Prostate gland (tissue), 2 donors: ENCODE measurements at regions not wholly inside any gene's neighbourhood (a gene's known extent, or its start where the extent isn't known, plus 50 kb on each side); places are given as distances from the start of the nearest gene placed in this dataset.

ENCODE experiments used
- DNase-seq: peaks from one replicate; pipeline ENCODE4 v3.0.0-alpha.2; 2019; ENCODE audit warnings: low spot score
- H3K27ac ChIP-seq, 2 donors: fragments of 200-600 bp; sonication (generic); 2 replicates each; pipeline ENCODE4 v1.5.1; 2017 to 2019
- H3K27me3 ChIP-seq: fragments of 200-600 bp; sonication (generic); replicated peaks from 2 replicates; pipeline ENCODE4 v1.5.1; 2019; ENCODE audit not compliant: insufficient read depth
- H3K36me3 ChIP-seq, 2 donors: fragments of 200-600 bp; sonication (generic); 1 replicate in 1 of 2; 2 replicates in 1 of 2; pipeline versions ENCODE4 v1.5.1 to v1.8.1; 2017 to 2019
- H3K4me1 ChIP-seq: fragments of 200-600 bp; sonication (generic); replicated peaks from 2 replicates; pipeline ENCODE4 v1.5.1; 2019
- H3K4me3 ChIP-seq, 2 donors: fragments of 200-600 bp; sonication (generic); 2 replicates each; pipeline ENCODE4 v1.5.1; 2017 to 2019
- H3K9me3 ChIP-seq: fragments of 200-600 bp; sonication (generic); 2 replicates; pipeline ENCODE4 v1.5.1; 2017
- POLR2A ChIP-seq: fragments of 450-650 bp; IDR thresholded peaks from one replicate; pipeline ENCODE4 v1.6.1; 2016; ENCODE audit warnings: antibody characterized with exemption, mild to moderate bottlenecking
- POLR2AphosphoS5 ChIP-seq: sonication (generic); formaldehyde crosslinking; IDR thresholded peaks from one replicate; pipeline ENCODE4 v1.6.1; 2017; ENCODE audit warnings: antibody characterized with exemption
- WGBS: methylation state at CpG from one replicate; pipeline ENCODE4 v1.1.5; 2018; 5-methylcytosine and 5-hydroxymethylcytosine counted together
- intact Hi-C: fragments of 100-400 bp; cut with DNase I; formaldehyde crosslinking; loops from one replicate; pipeline ENCODE4 v1.14.2; 2022
- TF ChIP-seq, protein P1 (sequence below), 4 experiments: fragments of 200-600 bp in 2 of 4; fragments of 450-650 bp in 2 of 4; sonication (generic) in 2 of 4; IDR thresholded peaks; 1 replicate in 3 of 4; 2 replicates in 1 of 4; pipeline ENCODE4 v1.5.1; 2016 to 2019; ENCODE audit warnings: antibody characterized with exemption in 4 of 4, mild to moderate bottlenecking in 2 of 4, moderate library complexity in 2 of 4

DNA sequence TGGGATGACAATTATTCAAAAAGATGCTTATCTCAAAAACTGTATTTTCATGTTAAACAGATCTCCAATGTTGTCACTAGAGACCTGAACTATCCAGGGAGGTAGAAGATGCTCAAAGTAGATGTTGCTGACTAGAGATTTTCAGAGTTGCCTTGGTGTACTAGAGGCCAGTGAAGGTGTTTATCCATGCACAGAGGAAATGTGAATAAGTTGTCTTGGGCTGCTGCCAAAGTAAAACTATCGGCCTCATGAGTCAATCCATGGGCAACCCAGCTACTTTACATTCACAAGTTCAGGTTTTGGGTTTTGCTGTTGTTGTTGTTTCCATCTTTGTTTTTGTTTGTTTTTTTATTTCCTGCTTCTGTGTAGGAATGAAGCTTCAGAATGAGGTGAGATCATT lies 141.1 kb upstream of the RANBP3L start:
- Histone ChIP-seq H3K36me3 (no peaks in the 10 kb centered on the region), H3K27ac (no peak overlapping the region), H3K9me3 (no peaks in the 10 kb centered on the region), H3K4me1 (peaks cover 4% of the 10 kb centered on the region), H3K27me3 (no peaks in the 10 kb centered on the region), H3K4me3 (no peak overlapping the region)
- intact Hi-C loops, result no loop called here
- WGBS, result 14% methylated on average over 1 of the region's 1 CpG
- TF ChIP-seq, protein P1, sequence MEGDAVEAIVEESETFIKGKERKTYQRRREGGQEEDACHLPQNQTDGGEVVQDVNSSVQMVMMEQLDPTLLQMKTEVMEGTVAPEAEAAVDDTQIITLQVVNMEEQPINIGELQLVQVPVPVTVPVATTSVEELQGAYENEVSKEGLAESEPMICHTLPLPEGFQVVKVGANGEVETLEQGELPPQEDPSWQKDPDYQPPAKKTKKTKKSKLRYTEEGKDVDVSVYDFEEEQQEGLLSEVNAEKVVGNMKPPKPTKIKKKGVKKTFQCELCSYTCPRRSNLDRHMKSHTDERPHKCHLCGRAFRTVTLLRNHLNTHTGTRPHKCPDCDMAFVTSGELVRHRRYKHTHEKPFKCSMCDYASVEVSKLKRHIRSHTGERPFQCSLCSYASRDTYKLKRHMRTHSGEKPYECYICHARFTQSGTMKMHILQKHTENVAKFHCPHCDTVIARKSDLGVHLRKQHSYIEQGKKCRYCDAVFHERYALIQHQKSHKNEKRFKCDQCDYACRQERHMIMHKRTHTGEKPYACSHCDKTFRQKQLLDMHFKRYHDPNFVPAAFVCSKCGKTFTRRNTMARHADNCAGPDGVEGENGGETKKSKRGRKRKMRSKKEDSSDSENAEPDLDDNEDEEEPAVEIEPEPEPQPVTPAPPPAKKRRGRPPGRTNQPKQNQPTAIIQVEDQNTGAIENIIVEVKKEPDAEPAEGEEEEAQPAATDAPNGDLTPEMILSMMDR (IDR thresholded peaks at IDR 0.05), result no peak
- no peak for TF ChIP-seq POLR2A
- no peak for DNase-seq

DNA sequence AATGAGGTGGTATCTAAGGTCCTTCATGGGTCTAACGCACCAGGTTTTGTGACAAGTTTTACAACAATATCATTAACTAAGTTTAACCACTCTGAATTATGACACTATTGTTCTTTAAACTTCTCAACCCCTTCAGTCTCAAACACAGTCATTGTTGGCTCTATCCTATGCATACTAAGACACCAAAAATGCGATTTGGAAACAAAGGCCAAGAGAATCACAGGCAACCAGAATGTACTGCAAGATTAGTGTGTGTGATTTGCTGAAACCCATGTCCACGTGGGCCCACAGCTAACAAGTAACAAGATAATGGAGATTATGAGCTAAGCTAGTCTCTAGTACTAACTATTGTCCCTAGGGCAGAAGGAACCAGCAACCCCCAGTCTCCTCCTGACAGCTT lies 142.2 kb upstream of the RANBP3L start:
- H3K9me3 ChIP-seq, result no peaks in the 10 kb centered on the region
- 77% methylated on average over 3 of the region's 3 CpGs for WGBS

DNA sequence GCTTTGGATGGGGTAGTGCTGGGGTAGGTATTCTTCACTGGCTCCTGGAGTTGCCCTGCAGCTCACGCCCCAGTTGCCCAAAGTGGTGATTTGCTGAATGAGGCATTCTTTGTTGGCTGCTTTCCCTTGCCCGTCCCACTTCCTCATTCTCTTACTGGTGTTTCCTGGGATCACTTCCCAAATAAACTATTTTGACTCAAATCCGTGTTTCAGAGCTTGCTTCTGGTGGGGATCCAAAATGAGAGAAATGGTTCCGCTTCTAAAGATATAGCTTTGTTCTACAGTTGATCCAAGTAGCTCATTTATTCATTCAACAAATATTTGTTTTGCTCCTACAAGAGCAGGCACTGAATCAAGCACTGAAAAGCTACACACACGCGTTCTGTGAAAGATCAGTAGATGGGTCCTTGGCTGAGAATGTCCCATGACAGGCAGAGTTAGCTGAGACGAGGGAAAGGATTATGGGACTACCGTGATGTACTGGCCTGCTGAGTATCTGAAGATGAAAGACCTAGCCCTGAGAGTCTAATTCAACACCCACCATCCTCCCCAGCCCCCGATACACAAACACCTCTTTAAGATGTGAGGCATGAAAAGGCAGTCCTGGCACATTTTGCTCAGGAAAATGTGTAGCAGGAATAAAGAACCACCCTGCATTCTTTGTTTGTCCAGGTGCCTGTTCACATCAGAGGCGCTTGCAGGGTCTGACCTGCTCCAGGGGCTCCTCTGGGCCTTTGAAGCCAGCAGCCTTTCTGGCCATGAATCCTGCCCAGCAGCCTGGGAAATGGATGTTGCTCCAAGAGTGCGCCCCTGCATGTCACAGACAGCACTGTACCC lies 143.1 kb upstream of the RANBP3L start:
- peak; percentile 68 for DNase-seq
- 33% methylated on average over 11 of the region's 11 CpGs for WGBS
- no peaks in the 10 kb centered on the region for H3K36me3 ChIP-seq
- intact Hi-C loops, result no loop called here
- H3K4me1 ChIP-seq, result peaks cover 4% of the 10 kb centered on the region
- no peaks in the 10 kb centered on the region for H3K27me3 ChIP-seq
- no peak overlapping the region for H3K4me3 ChIP-seq
- TF ChIP-seq POLR2A, result no peak
- TF ChIP-seq, protein P1 (IDR thresholded peaks at IDR 0.05), result no peak
- TF ChIP-seq POLR2AphosphoS5, result peak; percentile 61
- H3K9me3 ChIP-seq, result no peaks in the 10 kb centered on the region
- peak overlapping the region in 1 of 2 donors; percentile 26 for H3K27ac ChIP-seq

More for the DNA sequence above, 142.2 kb upstream of the RANBP3L start:
- Histone ChIP-seq H3K27ac (no peak overlapping the region), H3K27me3 (no peaks in the 10 kb centered on the region), H3K36me3 (no peaks in the 10 kb centered on the region), H3K4me1 (peaks cover 4% of the 10 kb centered on the region), H3K4me3 (no peak overlapping the region)
- TF ChIP-seq, protein P1 (IDR thresholded peaks at IDR 0.05), result no peak
- TF ChIP-seq POLR2A (no peak), POLR2AphosphoS5 (no peak)
- no peak for DNase-seq
- intact Hi-C loops, result no loop called here

DNA sequence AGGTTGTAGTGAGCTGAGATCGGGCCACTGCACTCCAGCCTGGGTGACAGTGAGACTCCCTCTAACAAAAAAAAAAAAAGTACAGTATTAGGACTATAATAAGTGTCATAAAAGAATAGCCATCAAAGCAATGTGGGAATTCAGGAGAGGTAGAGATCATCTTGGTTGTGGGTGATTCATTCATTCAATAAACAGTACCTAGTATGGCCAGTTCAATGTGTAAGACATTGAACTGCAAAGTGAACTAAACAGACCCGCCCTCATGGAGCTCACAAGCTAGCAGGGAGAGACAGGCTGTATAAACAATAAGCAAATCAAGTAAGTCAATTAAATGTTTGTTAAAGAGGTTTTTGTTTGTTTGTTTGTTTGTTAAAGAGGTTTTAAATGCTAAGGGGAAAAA lies 146.1 kb upstream of the RANBP3L start:
- H3K27ac ChIP-seq, result no peak overlapping the region
- H3K4me1 ChIP-seq, result peaks cover 4% of the 10 kb centered on the region
- H3K27me3 ChIP-seq, result no peaks in the 10 kb centered on the region
- no peaks in the 10 kb centered on the region for H3K9me3 ChIP-seq
- H3K4me3 ChIP-seq, result no peak overlapping the region
- intact Hi-C loops, result no loop called here
- TF ChIP-seq POLR2A (no peak), POLR2AphosphoS5 (no peak)
- TF ChIP-seq, protein P1 (IDR thresholded peaks at IDR 0.05), result no peak
- DNase-seq, result no peak
- no peaks in the 10 kb centered on the region for H3K36me3 ChIP-seq
- WGBS, result 91% methylated on average over 2 of the region's 2 CpGs
